Breast epithelium (tissue), 4 donors: ENCODE measurements at regions not wholly inside any gene's neighbourhood (a gene's known extent, or its start where the extent isn't known, plus 50 kb on each side); places are given as distances from the start of the nearest gene placed in this dataset.

ENCODE experiments used
- DNase-seq, 2 donors: peaks; one replicate each; pipeline ENCODE4 v3.0.0-alpha.2; 2019; ENCODE audit warnings: low spot score in 2 of 2
- H3K27ac ChIP-seq, 2 donors: fragments of 200-600 bp; sonication (generic) in 1 of 2; one replicate each; pipeline ENCODE4 v1.5.1; 2016 to 2019; ENCODE audit warnings: mild to moderate bottlenecking in 1 of 2
- H3K27me3 ChIP-seq, 2 donors: fragments of 200-600 bp; sonication (generic) in 1 of 2; one replicate each; pipeline versions ENCODE4 v1.5.1 to v1.6.0; 2017 to 2019; ENCODE audit warnings: control low read depth in 1 of 2, mild to moderate bottlenecking in 1 of 2
- H3K36me3 ChIP-seq: fragments of 200-600 bp; one replicate; pipeline ENCODE4 v1.5.1; 2019
- H3K4me1 ChIP-seq, 2 donors: fragments of 200-600 bp; sonication (generic); one replicate each; pipeline ENCODE4 v1.5.1; 2016 to 2019; ENCODE audit warnings: control low read depth in 1 of 2
- H3K4me3 ChIP-seq, 3 donors: fragments of 200-600 bp; sonication (generic); 1 replicate in 2 of 3; 2 replicates in 1 of 3; pipeline ENCODE4 v1.5.1; 2016 to 2019; ENCODE audit warnings: mild to moderate bottlenecking in 3 of 3, moderate library complexity in 2 of 3
- H3K9me3 ChIP-seq, 2 donors: fragments of 200-600 bp; sonication (generic) in 1 of 2; one replicate each; pipeline ENCODE4 v1.5.1; 2016 to 2019; ENCODE audit warnings: control low read depth in 1 of 2
- CTCF ChIP-seq, 3 donors: fragments of 450-650 bp; IDR thresholded peaks; one replicate each; pipeline ENCODE4 v1.5.1; 2016 to 2017; ENCODE audit warnings: antibody characterized with exemption in 3 of 3, mild to moderate bottlenecking in 3 of 3, moderate library complexity in 3 of 3
- POLR2A ChIP-seq: fragments of 450-650 bp; IDR thresholded peaks from one replicate; pipeline ENCODE4 v1.6.1; 2016; ENCODE audit warnings: antibody characterized with exemption, mild to moderate bottlenecking, moderate library complexity
- POLR2AphosphoS5 ChIP-seq, 3 donors: sonication (generic); formaldehyde crosslinking; IDR thresholded peaks; one replicate each; pipeline ENCODE4 v1.6.1; 2017; ENCODE audit warnings: antibody characterized with exemption in 3 of 3
- intact Hi-C: fragments of 100-400 bp; cut with DNase I; formaldehyde crosslinking; loops from one replicate; pipeline ENCODE4 v1.15.1; 2023; ENCODE audit warnings: low total_unique reads

- no peak for DNase-seq
- Histone ChIP-seq H3K36me3 (no peaks in the 10 kb centered on the region), H3K4me3 (no peak overlapping the region), H3K27me3 (no peaks in the 10 kb centered on the region), H3K4me1 (no peaks in the 10 kb centered on the region), H3K9me3 (no peaks in the 10 kb centered on the region), H3K27ac (no peak overlapping the region)
- TF ChIP-seq CTCF (IDR thresholded peaks at IDR 0.05): no peak
- intact Hi-C loops: no loop called here
These were observed 486.6 kb upstream of the HS6ST1 start for GRCh38 chr2:128805237-128805636.

- Histone ChIP-seq H3K4me3 (no peak overlapping the region), H3K9me3 (no peaks in the 10 kb centered on the region), H3K36me3 (no peaks in the 10 kb centered on the region), H3K4me1 (no peaks in the 10 kb centered on the region), H3K27me3 (no peaks in the 10 kb centered on the region), H3K27ac (no peak overlapping the region)
- no peak for DNase-seq
- intact Hi-C loops: no loop called here
- TF ChIP-seq POLR2A (no peak), CTCF (IDR thresholded peaks at IDR 0.05) (no peak), POLR2AphosphoS5 (IDR thresholded peaks at IDR 0.05) (no peak)
These were observed 487.2 kb upstream of the HS6ST1 start for GRCh38 chr2:128805918-128806317.

GRCh38 chr2:128807317-128807716 lies 488.6 kb upstream of the HS6ST1 start:
- Histone ChIP-seq H3K4me1 (no peaks in the 10 kb centered on the region), H3K27ac (no peak overlapping the region), H3K9me3 (no peaks in the 10 kb centered on the region), H3K36me3 (no peaks in the 10 kb centered on the region), H3K4me3 (no peak overlapping the region), H3K27me3 (no peaks in the 10 kb centered on the region)
- TF ChIP-seq CTCF (IDR thresholded peaks at IDR 0.05): no peak
- TF ChIP-seq POLR2AphosphoS5 (IDR thresholded peaks at IDR 0.05): no peak
- no peak for TF ChIP-seq POLR2A
- intact Hi-C loops: no loop called here
- no peak for DNase-seq

GRCh38 chr2:128808462-128809258 lies 490.0 kb upstream of the HS6ST1 start:
- H3K9me3 ChIP-seq: no peaks in the 10 kb centered on the region
- no peak for TF ChIP-seq CTCF (IDR thresholded peaks at IDR 0.05)
- TF ChIP-seq POLR2AphosphoS5 (IDR thresholded peaks at IDR 0.05): no peak
- TF ChIP-seq POLR2A: no peak
- DNase-seq: no peak
- no peaks in the 10 kb centered on the region for H3K27me3 ChIP-seq
- H3K4me3 ChIP-seq: no peak overlapping the region
- no peaks in the 10 kb centered on the region for H3K4me1 ChIP-seq
- no peak overlapping the region for H3K27ac ChIP-seq
- intact Hi-C loops: no loop called here
- H3K36me3 ChIP-seq: no peaks in the 10 kb centered on the region

- intact Hi-C loops: no loop called here
- H3K4me3 ChIP-seq: no peak overlapping the region
- H3K4me1 ChIP-seq: no peaks in the 10 kb centered on the region
- H3K27ac ChIP-seq: no peak overlapping the region
- DNase-seq: no peak
- no peaks in the 10 kb centered on the region for H3K36me3 ChIP-seq
- H3K27me3 ChIP-seq: no peaks in the 10 kb centered on the region
- no peaks in the 10 kb centered on the region for H3K9me3 ChIP-seq
- TF ChIP-seq CTCF (IDR thresholded peaks at IDR 0.05) (no peak), POLR2AphosphoS5 (IDR thresholded peaks at IDR 0.05) (no peak), POLR2A (no peak)
These were observed 490.6 kb upstream of the HS6ST1 start for GRCh38 chr2:128809259-128809636.
